Thoracic aorta (tissue), 2 donors: ENCODE measurements at regions not wholly inside any gene's neighbourhood (a gene's known extent, or its start where the extent isn't known, plus 50 kb on each side); places are given as distances from the start of the nearest gene placed in this dataset.

Experiments
- ATAC-seq: fragments of 150-250 bp; one replicate; pipeline ENCODE4 v1.8.0; 2017; ENCODE audit warnings: low read depth; ENCODE audit not compliant: insufficient number of reproducible peaks, low FRiP score
- DNase-seq: peaks from one replicate; pipeline ENCODE4 v3.0.0-alpha.2; 2020; ENCODE audit warnings: low spot score
- H3K27ac ChIP-seq, 2 donors: fragments of 200-600 bp; sonication (generic); 1 replicate in 1 of 2; 2 replicates in 1 of 2; pipeline ENCODE4 v1.5.1; 2016; ENCODE audit warnings: mild to moderate bottlenecking in 2 of 2, moderate library complexity in 2 of 2
- H3K27me3 ChIP-seq: fragments of 200-600 bp; sonication (generic); replicated peaks from 2 replicates; pipeline ENCODE4 v1.6.0; 2016; ENCODE audit warnings: mild to moderate bottlenecking; ENCODE audit not compliant: insufficient read depth
- H3K36me3 ChIP-seq: fragments of 200-600 bp; sonication (generic); one replicate; pipeline ENCODE4 v1.5.1; 2016
- H3K4me1 ChIP-seq, 2 donors: fragments of 200-600 bp; sonication (generic); 1 replicate in 1 of 2; 2 replicates in 1 of 2; pipeline versions ENCODE4 v1.5.1 to v1.6.0; 2016; ENCODE audit warnings: low read depth in 2 of 2, mild to moderate bottlenecking in 1 of 2; ENCODE audit not compliant: control insufficient read depth in 1 of 2
- H3K4me3 ChIP-seq: fragments of 200-600 bp; sonication (generic); 2 replicates; pipeline ENCODE4 v1.5.1; 2016; ENCODE audit warnings: mild to moderate bottlenecking
- H3K9me3 ChIP-seq: fragments of 200-600 bp; sonication (generic); 2 replicates; pipeline ENCODE4 v1.5.1; 2016
- TF ChIP-seq, protein P1 (sequence below): fragments of 200-600 bp; sonication (generic); IDR thresholded peaks from one replicate; pipeline ENCODE4 v1.5.1; 2019; ENCODE audit warnings: antibody characterized with exemption

DNA sequence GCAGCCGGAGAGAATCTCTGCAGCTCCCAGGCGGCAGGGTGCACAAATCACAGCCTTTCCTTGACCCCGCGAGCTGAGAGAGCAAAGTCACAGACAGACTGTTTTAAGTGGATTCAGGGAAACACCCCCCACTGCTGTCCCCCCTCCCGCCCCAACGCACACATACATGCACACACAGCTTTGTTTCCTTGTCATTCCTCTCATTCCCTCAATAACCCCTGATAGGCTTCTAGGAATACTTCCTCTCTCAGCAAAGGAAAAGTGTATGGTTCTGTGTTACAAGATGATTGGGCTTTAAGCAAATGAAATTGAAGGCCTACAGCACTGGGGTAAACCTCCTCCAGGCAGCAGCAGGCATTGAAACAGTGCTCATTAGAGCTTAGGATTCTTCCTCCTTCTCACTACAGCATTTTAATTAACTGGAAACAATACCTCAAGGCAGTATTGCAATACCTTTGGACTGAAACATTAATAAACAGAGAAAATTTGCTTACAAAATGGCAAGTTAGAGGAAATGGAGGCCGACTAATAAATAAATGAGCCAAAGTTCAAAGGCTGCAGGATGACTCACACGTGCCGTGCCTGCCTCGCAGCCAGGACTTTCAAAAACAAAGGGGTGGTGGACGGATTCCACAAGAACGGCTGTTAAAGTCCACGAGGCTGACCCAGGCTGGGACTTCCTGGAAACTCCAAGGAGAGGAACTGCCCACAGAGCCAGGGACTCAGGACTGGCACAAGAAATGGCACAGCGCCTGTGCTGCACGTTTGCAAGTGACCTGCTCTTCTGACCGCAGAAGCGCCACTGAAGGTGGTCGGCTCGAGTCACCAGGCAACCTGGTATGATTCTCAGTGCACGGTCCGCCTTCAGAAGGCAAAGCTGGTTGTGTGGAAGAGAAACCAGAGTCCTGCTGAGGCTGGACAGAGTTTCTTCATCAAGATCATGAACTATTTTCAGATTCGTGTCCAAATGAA, 236.2 kb downstream of the SYK start:
- TF ChIP-seq, protein P1, sequence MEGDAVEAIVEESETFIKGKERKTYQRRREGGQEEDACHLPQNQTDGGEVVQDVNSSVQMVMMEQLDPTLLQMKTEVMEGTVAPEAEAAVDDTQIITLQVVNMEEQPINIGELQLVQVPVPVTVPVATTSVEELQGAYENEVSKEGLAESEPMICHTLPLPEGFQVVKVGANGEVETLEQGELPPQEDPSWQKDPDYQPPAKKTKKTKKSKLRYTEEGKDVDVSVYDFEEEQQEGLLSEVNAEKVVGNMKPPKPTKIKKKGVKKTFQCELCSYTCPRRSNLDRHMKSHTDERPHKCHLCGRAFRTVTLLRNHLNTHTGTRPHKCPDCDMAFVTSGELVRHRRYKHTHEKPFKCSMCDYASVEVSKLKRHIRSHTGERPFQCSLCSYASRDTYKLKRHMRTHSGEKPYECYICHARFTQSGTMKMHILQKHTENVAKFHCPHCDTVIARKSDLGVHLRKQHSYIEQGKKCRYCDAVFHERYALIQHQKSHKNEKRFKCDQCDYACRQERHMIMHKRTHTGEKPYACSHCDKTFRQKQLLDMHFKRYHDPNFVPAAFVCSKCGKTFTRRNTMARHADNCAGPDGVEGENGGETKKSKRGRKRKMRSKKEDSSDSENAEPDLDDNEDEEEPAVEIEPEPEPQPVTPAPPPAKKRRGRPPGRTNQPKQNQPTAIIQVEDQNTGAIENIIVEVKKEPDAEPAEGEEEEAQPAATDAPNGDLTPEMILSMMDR = no peak
- Histone ChIP-seq H3K4me1 (peaks cover 12 to 20% of the 10 kb centered on the region in 2 donors), H3K9me3 (no peaks in the 10 kb centered on the region), H3K27ac (peak overlapping the region; percentile 54 to 62), H3K4me3 (peak overlapping the region; percentile 54), H3K36me3 (no peaks in the 10 kb centered on the region), H3K27me3 (no peaks in the 10 kb centered on the region)
- ATAC-seq (peak; percentile 53), DNase-seq (peak; percentile 20)

DNA sequence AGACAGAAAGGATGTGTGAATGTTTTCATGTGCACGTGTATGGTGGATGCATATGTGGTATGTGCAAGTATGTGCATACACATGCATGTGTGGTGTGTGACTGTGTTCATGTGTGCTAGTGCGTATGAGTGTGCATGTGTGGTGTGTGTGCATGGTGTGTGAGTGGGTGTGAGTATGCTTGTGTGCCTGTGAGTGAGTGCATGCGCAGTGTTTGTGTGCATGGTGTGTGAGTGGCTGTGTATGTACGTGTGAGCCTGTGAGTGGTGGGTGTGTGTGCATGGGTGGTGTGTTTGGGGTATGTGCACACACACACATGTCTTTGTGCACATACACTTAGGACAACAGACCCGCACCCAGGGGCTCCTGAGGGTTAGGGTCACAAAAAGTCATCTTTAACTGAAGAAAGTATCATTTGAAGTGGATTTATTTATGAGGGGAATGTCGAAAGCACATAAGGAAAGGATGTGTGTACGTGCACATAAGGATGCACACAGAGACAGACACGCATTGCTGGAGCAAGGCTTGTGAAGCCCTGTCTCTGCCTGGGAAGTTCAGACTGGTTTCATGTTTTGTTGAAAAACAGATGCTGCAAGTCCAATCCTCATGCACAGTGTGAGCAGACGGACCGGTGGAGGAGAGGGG, 237.0 kb downstream of the SYK start:
- no peak for ATAC-seq
- no peaks in the 10 kb centered on the region for H3K36me3 ChIP-seq
- no peaks in the 10 kb centered on the region for H3K9me3 ChIP-seq

DNA sequence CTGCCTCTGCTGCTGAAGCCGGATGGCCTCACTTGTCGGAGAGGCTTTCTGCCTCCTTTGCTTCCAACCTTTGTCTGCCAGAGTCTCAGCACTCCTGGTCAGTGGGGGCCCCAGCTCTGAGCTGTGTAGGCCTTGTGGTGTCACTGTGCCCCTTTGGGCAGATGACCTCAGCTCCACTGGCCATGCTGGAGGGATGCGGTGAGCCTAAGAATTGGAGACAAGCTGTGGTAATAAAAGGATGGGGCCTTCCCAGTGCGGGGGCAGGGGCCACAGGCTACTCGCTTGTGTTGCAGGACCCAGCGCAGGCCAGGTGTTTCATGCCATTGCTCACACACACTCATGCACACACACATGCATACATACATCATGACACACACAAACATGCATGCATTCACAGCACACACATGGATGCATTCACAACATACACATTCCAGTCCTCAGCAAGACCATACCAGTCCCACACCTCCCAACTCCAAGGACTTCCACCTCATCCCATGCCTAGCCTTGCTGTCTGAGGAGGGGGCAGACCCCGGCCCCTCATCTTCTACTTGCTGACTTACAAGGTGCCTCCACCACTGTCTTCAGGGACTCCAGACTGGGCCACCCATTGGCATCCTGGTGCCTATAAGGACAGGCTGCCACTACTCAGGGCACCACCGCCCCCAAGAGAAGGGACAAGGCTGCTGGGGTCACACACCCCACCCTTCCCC, 237.7 kb downstream of the SYK start:
- H3K36me3 ChIP-seq = no peaks in the 10 kb centered on the region
- DNase-seq (no peak), ATAC-seq (no peak)
- H3K27me3 ChIP-seq = no peaks in the 10 kb centered on the region
- TF ChIP-seq, protein P1 = no peak
- no peak overlapping the region for H3K4me3 ChIP-seq
- H3K4me1 ChIP-seq = peaks cover 12 to 20% of the 10 kb centered on the region in 2 donors
- no peak overlapping the region for H3K27ac ChIP-seq
- no peaks in the 10 kb centered on the region for H3K9me3 ChIP-seq

More for the DNA sequence above, 237.0 kb downstream of the SYK start:
- DNase-seq = no peak
- peak overlapping the region in 1 of 2 donors; percentile 62 for H3K27ac ChIP-seq
- H3K27me3 ChIP-seq = no peaks in the 10 kb centered on the region
- peaks cover 12 to 20% of the 10 kb centered on the region in 2 donors for H3K4me1 ChIP-seq
- TF ChIP-seq, protein P1 = no peak
- peak overlapping the region; percentile 13 for H3K4me3 ChIP-seq

DNA sequence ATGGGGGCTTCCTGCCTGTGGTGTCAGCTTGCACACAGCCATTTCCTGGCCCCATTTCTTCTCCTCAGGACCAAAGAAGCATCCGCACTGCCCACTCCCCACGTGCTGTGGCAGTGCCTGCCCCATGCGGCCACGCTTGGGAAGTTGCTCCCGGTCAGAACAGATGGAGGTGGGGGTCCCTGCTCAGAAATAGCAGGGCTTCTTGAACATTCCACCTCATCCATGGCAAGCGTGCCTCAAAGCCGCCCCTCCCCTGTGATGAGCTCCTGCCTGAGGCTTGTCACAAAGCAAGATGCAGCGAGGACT, 238.2 kb downstream of the SYK start:
- Histone ChIP-seq H3K4me3 (no peak overlapping the region), H3K27ac (no peak overlapping the region), H3K27me3 (no peaks in the 10 kb centered on the region), H3K9me3 (no peaks in the 10 kb centered on the region), H3K36me3 (no peaks in the 10 kb centered on the region), H3K4me1 (peaks cover 12 to 20% of the 10 kb centered on the region in 2 donors)
- ATAC-seq (no peak), DNase-seq (no peak)
- TF ChIP-seq, protein P1 = no peak
